Colonic mucosa (tissue), 4 donors: ENCODE measurements at regions not wholly inside any gene's neighbourhood (a gene's known extent, or its start where the extent isn't known, plus 50 kb on each side); places are given as distances from the start of the nearest gene placed in this dataset.
"Not testable (repeated sequence)": the region's sequence is repeated elsewhere in the genome, so short reads cannot be mapped to it uniquely, and the experiment has no call there.

Source experiments
- DNase-seq: peaks from one replicate; pipeline ENCODE4 v3.0.0-alpha.2; 2020
- H3K27ac ChIP-seq: fragments of 200-600 bp; one replicate; pipeline ENCODE4 v1.8.0; 2021
- H3K27me3 ChIP-seq: fragments of 200-600 bp; one replicate; pipeline ENCODE4 v1.8.0; 2021
- H3K36me3 ChIP-seq: fragments of 200-600 bp; one replicate; pipeline ENCODE4 v1.8.0; 2021
- H3K4me1 ChIP-seq: fragments of 200-600 bp; one replicate; pipeline ENCODE4 v1.8.0; 2021; ENCODE audit warnings: mild to moderate bottlenecking
- H3K4me3 ChIP-seq: fragments of 200-600 bp; one replicate; pipeline ENCODE4 v1.8.0; 2021
- H3K9ac ChIP-seq, 2 donors: one replicate each; pipeline ENCODE4 v1.7.0; 2013; ENCODE audit warnings: control low read depth in 2 of 2, low read depth in 2 of 2, low read length in 2 of 2
- H3K9me3 ChIP-seq: fragments of 200-600 bp; one replicate; pipeline ENCODE4 v1.8.0; 2021
- CTCF ChIP-seq: fragments of 200-600 bp; IDR thresholded peaks from one replicate; pipeline ENCODE4 v1.8.0; 2022; ENCODE audit warnings: antibody characterized with exemption, mild to moderate bottlenecking
- intact Hi-C: fragments of 100-400 bp; cut with DNase I; formaldehyde crosslinking; loops from one replicate; pipeline ENCODE4 v1.14.1; 2022
- donor health status: healthy.
- donor health status: DM: no; HTN: no; CAD: no.
- donor health status: DM: no; HTN: no; CAD: no.

- Histone ChIP-seq H3K4me3 (no peak overlapping the region), H3K9me3 (no peaks in the 10 kb centered on the region), H3K36me3 (no peaks in the 10 kb centered on the region), H3K9ac (no peak overlapping the region), H3K27me3 (no peaks in the 10 kb centered on the region), H3K27ac (no peak overlapping the region), H3K4me1 (no peaks in the 10 kb centered on the region)
- intact Hi-C loops = no loop called here
- DNase-seq = no peak
- no peak for TF ChIP-seq CTCF
These were observed 77.9 kb downstream of the CCDC71L start for GRCh38 chr7:106583100-106583499.

DNA sequence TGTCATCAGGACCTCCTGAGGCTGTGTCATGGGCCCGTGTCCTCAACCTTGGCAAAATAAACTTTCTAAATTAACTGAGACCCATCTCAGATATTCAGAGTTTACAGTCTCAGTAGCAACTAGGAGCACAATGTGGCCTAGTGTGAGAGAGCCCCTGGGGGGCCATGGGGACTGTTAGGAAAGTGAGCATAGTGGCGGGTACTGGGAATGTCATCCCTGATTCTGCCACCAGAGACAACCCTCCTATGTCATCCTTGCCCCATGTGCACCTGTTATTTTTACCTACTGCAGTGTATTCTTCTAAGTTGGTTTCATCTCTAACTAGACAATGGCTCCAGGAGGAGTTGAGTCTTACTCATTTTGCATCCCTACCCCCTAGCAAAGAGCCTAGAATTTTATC, 78.6 kb downstream of the CCDC71L start:
- Histone ChIP-seq H3K4me1 (no peaks in the 10 kb centered on the region), H3K36me3 (no peaks in the 10 kb centered on the region), H3K27me3 (no peaks in the 10 kb centered on the region), H3K9me3 (no peaks in the 10 kb centered on the region), H3K9ac (no peak overlapping the region), H3K27ac (no peak overlapping the region), H3K4me3 (no peak overlapping the region)
- intact Hi-C loops = no loop called here
- DNase-seq = no peak
- no peak for TF ChIP-seq CTCF

GRCh38 chr7:106579086-106579485, 81.9 kb downstream of the CCDC71L start:
- H3K4me3 ChIP-seq, H3K27ac ChIP-seq, H3K4me1 ChIP-seq, H3K9ac ChIP-seq, H3K36me3 ChIP-seq, intact Hi-C loops, H3K27me3 ChIP-seq, DNase-seq, H3K9me3 ChIP-seq: not testable (repeated sequence)

- Histone ChIP-seq H3K27ac (no peak overlapping the region), H3K4me1 (no peaks in the 10 kb centered on the region), H3K9ac (no peak overlapping the region), H3K27me3 (no peaks in the 10 kb centered on the region), H3K36me3 (no peaks in the 10 kb centered on the region), H3K9me3 (no peaks in the 10 kb centered on the region), H3K4me3 (no peak overlapping the region)
- DNase-seq = no peak
- TF ChIP-seq CTCF = no peak
- intact Hi-C loops = no loop called here
These were observed 85.7 kb downstream of the CCDC71L start for GRCh38 chr7:106575138-106575823.

DNA sequence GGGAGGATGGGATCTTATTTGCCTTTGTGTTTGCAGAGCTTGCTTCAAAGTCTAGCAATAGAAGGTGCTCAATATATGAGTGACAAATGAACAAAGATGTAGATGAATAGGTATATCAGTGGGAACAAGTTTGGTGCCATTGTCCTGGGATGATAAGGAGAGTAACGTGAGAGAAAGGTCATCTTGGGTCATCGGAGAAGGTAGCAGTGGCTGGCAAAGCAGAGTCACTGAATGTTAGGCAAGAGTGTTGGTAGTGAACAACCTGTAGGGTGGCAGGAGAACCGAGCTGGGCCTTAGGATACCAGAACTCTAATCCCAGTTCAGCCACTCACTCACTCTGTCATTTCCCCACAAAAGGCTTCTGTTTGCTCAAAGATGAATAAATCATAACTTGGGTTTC, 87.2 kb downstream of the CCDC71L start:
- Histone ChIP-seq H3K4me3 (no peak overlapping the region), H3K27ac (no peak overlapping the region), H3K4me1 (no peaks in the 10 kb centered on the region), H3K9ac (no peak overlapping the region), H3K9me3 (no peaks in the 10 kb centered on the region), H3K36me3 (no peaks in the 10 kb centered on the region), H3K27me3 (no peaks in the 10 kb centered on the region)
- TF ChIP-seq CTCF = no peak
- DNase-seq = no peak
- intact Hi-C loops = no loop called here

DNA sequence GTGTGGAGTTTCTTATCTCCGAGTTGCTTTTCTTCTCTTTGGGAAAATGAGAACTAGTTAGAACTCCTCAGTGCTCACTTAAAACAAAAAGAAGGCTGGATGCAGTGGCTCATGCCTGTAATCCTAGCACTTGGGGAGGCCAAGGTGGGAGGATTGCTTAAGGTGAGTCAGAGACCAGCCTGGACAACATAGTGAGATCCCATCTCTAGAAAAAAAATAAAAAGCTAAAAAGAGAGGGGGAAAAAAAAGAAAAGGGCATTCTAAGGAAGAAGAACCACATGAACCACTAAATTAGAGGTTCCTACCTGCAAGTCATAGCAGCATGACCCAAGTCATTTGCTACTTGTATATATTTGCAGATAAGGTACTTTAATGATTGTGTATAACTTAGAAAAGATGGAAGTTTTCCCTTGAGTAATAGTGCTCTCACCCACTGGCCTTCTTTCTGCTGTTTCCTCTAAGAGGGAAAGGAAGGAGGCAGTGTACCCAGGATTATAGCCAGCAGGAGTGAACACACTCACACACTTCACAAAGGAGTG, 87.8 kb downstream of the CCDC71L start:
- H3K4me3 ChIP-seq = no peak overlapping the region
- TF ChIP-seq CTCF = no peak
- H3K9ac ChIP-seq = no peak overlapping the region
- no peaks in the 10 kb centered on the region for H3K27me3 ChIP-seq
- no peak for DNase-seq
- no peaks in the 10 kb centered on the region for H3K4me1 ChIP-seq
- intact Hi-C loops = no loop called here
- H3K27ac ChIP-seq = no peak overlapping the region
- no peaks in the 10 kb centered on the region for H3K36me3 ChIP-seq
- H3K9me3 ChIP-seq = no peaks in the 10 kb centered on the region
